ENCODE measurements at regions not wholly inside any gene's neighbourhood (a gene's known extent, or its start where the extent isn't known, plus 50 kb on each side); places are given as distances from the start of the nearest gene placed in this dataset.

DNA sequence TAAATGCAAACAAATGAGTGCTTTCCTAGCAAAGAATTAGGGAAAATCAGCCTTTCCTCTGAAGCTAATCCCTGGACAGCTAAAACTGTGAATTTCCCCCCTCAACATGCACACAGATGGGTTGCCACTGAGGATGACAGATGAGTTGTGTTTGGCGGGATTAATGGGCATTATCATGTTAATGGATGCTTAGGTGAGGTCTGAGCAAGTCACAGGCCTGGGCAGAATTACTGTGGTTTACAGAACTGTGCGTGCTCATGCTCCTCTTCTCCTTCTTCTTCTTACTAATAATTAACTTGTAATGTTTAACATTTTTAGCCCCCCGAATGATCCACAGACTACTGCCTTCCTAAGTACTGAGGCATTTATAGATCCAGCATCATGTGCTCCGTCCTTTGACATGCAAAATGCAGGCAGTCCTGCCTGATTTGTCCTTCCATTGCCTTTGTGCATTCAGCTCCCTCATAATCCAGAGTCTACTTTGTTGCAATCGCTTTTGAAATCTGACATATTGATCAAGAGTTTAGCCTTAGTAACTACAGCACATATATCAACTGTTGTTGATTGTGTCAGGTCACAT is 753.4 kb upstream of the MMS22L start:
- TF ChIP-seq, protein P1, sequence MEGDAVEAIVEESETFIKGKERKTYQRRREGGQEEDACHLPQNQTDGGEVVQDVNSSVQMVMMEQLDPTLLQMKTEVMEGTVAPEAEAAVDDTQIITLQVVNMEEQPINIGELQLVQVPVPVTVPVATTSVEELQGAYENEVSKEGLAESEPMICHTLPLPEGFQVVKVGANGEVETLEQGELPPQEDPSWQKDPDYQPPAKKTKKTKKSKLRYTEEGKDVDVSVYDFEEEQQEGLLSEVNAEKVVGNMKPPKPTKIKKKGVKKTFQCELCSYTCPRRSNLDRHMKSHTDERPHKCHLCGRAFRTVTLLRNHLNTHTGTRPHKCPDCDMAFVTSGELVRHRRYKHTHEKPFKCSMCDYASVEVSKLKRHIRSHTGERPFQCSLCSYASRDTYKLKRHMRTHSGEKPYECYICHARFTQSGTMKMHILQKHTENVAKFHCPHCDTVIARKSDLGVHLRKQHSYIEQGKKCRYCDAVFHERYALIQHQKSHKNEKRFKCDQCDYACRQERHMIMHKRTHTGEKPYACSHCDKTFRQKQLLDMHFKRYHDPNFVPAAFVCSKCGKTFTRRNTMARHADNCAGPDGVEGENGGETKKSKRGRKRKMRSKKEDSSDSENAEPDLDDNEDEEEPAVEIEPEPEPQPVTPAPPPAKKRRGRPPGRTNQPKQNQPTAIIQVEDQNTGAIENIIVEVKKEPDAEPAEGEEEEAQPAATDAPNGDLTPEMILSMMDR (IDR thresholded peaks at IDR 0.05 in 2 of 3, conservative IDR thresholded peaks at IDR 0.05 in 1 of 3; ENCODE audit: borderline replicate concordance in 1 of 3, insufficient read depth in 1 of 3, low read depth in 2 of 3, low read length in 2 of 3), result no peak
- TF ChIP-seq EZH2 (IDR thresholded peaks at IDR 0.05), result no peak
- TF ChIP-seq REST (IDR thresholded peaks at IDR 0.05; ENCODE audit: low read depth), result no peak
- no peak for TF ChIP-seq POLR2A (IDR thresholded peaks at IDR 0.05; ENCODE audit: borderline replicate concordance, extremely low read depth, insufficient read depth, insufficient read length)
- TF ChIP-seq YY1 (IDR thresholded peaks at IDR 0.05; ENCODE audit: extremely low read depth, insufficient replicate concordance, low read depth, low read length), result no peak
- TF ChIP-seq, protein P2, sequence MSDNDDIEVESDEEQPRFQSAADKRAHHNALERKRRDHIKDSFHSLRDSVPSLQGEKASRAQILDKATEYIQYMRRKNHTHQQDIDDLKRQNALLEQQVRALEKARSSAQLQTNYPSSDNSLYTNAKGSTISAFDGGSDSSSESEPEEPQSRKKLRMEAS (IDR thresholded peaks at IDR 0.05), result no peak
- TF ChIP-seq POLR2AphosphoS5 (IDR thresholded peaks at IDR 0.05; ENCODE audit: low read depth, low read length), result no peak
- no peak for TF ChIP-seq CEBPB (IDR thresholded peaks at IDR 0.05; ENCODE audit: low read depth)
- TF ChIP-seq EZH2phosphoT487 (IDR thresholded peaks at IDR 0.05; ENCODE audit: borderline replicate concordance), result no peak
- no peak for TF ChIP-seq ZFX (IDR thresholded peaks at IDR 0.05)
- no peak for TF ChIP-seq JUND (IDR thresholded peaks at IDR 0.05)
- TF ChIP-seq SIN3A (IDR thresholded peaks at IDR 0.05; ENCODE audit: low read depth), result no peak
- TF ChIP-seq ZNF274 (IDR thresholded peaks at IDR 0.05; ENCODE audit: low read depth, low read length), result no peak

Measured in HCT116 (cell line).